ENCODE measurements at regions not wholly inside any gene's neighbourhood (a gene's known extent, or its start where the extent isn't known, plus 50 kb on each side); places are given as distances from the start of the nearest gene placed in this dataset.

DNA sequence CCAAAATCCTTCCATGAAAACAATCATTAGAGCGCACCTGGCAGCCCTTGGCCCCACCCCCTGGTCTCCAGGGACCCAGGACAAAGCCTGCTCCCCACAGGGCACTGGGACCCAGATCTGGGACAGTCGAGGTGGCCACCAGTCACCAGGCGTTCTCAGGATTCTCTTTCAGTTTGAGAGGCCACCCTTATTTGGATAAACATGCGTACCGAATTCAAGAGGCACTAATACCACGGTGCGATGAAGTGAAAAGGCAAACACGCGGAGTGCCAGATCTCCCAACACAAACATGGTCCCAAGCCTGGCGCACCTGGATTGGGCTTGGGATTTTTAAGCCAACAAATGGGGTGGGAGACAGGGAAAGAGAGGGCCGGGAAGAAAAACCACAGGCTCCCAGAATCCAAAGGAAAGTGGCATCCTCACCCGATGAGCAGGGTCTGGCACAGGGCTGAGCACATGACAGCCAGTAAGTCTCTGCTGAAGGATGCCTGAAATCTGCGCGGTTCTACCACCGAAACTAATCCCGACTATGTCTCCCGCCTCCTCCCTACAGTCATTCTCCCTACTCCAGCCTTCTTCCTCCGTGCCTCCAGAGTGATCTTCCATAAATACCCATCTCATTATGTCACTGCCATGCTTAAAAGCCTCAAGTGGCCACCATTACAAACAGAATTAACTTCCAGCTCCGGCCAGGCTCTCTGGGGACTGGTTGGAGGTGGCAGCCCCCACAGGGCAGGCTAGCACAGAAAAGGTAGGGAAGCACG lies 60.9 kb upstream of the KLHL29 start:
- H3K27me3 ChIP-seq (ENCODE audit: control insufficient read depth in 5 of 5, insufficient read depth in 4 of 5, low read length in 5 of 5): peaks cover 0 to 14% (median 4%) of the 10 kb centered on the region in 5 donors
- no peaks in the 10 kb centered on the region for H3K9me3 ChIP-seq (ENCODE audit: control insufficient read depth in 5 of 5, low read length in 5 of 5)
- no peak overlapping the region for H3K4me3 ChIP-seq (ENCODE audit: low read depth in 1 of 5, low read length in 5 of 5)
- peaks cover 0 to 4% (median 0%) of the 10 kb centered on the region in 5 donors for H3K4me1 ChIP-seq (ENCODE audit: control insufficient read depth in 5 of 5, insufficient read depth in 5 of 5, low read length in 5 of 5)
- no peak overlapping the region for H3K9ac ChIP-seq (ENCODE audit: low read length in 5 of 5)
- H3K36me3 ChIP-seq (ENCODE audit: control insufficient read depth in 5 of 5, insufficient read depth in 5 of 5, low read length in 5 of 5): no peaks in the 10 kb centered on the region
- H3K27ac ChIP-seq (ENCODE audit: low read depth, low read length): no peak overlapping the region

DNA sequence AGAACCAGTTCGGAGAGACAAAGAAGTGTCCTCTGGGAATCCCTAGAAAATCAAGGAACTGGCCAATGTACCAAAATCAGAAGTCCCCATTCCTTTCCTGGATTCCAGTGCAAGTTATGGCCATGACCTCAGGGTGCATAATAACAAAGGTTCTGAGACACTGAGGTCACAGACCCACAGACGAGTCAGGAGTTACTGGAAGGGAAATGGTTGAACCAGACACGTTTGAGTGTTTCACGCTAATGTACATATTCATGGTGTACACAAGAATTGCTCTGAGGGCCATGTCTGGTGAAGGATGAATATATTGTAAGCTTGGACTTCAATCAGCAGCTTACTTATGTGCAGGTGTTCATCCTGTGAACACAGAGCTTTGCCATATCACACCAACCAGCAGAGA lies 58.6 kb upstream of the KLHL29 start:
- Histone ChIP-seq H3K27ac (ENCODE audit: low read depth, low read length) (no peak overlapping the region), H3K4me1 (ENCODE audit: control insufficient read depth in 5 of 5, insufficient read depth in 5 of 5, low read length in 5 of 5) (peaks cover 0 to 4% (median 0%) of the 10 kb centered on the region in 5 donors), H3K9ac (ENCODE audit: low read length in 5 of 5) (no peak overlapping the region), H3K36me3 (ENCODE audit: control insufficient read depth in 5 of 5, insufficient read depth in 5 of 5, low read length in 5 of 5) (no peaks in the 10 kb centered on the region), H3K27me3 (ENCODE audit: control insufficient read depth in 5 of 5, insufficient read depth in 4 of 5, low read length in 5 of 5) (peaks cover 0 to 18% (median 6%) of the 10 kb centered on the region in 5 donors), H3K9me3 (ENCODE audit: control insufficient read depth in 5 of 5, low read length in 5 of 5) (no peaks in the 10 kb centered on the region), H3K4me3 (ENCODE audit: low read depth in 1 of 5, low read length in 5 of 5) (no peak overlapping the region)

DNA sequence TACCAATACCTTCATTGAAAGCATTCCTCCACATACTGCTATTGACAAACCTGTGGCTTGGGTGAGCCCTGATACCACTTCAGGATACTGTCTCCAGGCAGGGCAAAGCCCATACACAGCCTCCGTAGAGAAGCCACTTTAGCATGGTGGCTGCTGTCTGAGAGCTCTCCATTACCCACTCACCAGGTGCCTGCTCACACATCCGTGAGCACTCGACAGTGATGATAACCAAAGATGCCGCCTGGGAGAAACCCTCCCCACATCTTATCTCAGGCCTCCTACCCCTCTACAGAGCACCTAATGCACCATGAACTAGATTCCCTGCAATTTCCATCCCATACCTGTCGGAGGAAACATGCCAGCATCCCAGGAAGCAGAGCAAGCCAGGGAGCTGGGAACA lies 57.6 kb upstream of the KLHL29 start:
- peaks cover 7 to 20% (median 8%) of the 10 kb centered on the region in 5 donors for H3K27me3 ChIP-seq (ENCODE audit: control insufficient read depth in 5 of 5, insufficient read depth in 4 of 5, low read length in 5 of 5)
- no peak overlapping the region for H3K27ac ChIP-seq (ENCODE audit: low read depth, low read length)
- H3K9me3 ChIP-seq (ENCODE audit: control insufficient read depth in 5 of 5, low read length in 5 of 5): no peaks in the 10 kb centered on the region
- no peak overlapping the region for H3K4me3 ChIP-seq (ENCODE audit: low read depth in 1 of 5, low read length in 5 of 5)
- H3K4me1 ChIP-seq (ENCODE audit: control insufficient read depth in 5 of 5, insufficient read depth in 5 of 5, low read length in 5 of 5): peaks cover 0 to 4% (median 0%) of the 10 kb centered on the region in 5 donors
- no peak overlapping the region for H3K9ac ChIP-seq (ENCODE audit: low read length in 5 of 5)
- no peaks in the 10 kb centered on the region for H3K36me3 ChIP-seq (ENCODE audit: control insufficient read depth in 5 of 5, insufficient read depth in 5 of 5, low read length in 5 of 5)

DNA sequence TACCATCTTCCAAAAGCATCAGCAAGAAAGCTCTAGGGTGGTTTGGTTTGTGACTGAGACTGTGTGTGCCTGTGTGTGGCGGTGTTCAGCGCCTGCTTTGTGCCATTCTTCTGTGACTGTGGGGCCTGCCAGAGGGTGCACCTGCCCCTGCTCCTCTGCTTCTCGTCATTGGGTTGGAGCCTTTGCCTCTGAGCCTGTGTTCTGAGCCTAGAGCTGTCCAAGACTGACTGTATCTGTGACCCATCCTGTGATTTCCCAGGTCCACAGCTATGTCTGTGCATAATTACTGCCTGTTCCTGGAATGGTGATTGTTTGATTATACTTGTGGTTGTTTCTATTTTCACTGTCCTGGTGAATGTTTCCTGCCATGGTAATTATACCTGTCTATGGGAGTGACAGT lies 57.1 kb upstream of the KLHL29 start:
- no peak overlapping the region for H3K9ac ChIP-seq (ENCODE audit: low read length in 5 of 5)
- H3K4me1 ChIP-seq (ENCODE audit: control insufficient read depth in 5 of 5, insufficient read depth in 5 of 5, low read length in 5 of 5): peaks cover 0 to 4% (median 0%) of the 10 kb centered on the region in 5 donors
- no peak overlapping the region for H3K27ac ChIP-seq (ENCODE audit: low read depth, low read length)
- H3K4me3 ChIP-seq (ENCODE audit: low read depth in 1 of 5, low read length in 5 of 5): no peak overlapping the region
- H3K36me3 ChIP-seq (ENCODE audit: control insufficient read depth in 5 of 5, insufficient read depth in 5 of 5, low read length in 5 of 5): no peaks in the 10 kb centered on the region
- H3K27me3 ChIP-seq (ENCODE audit: control insufficient read depth in 5 of 5, insufficient read depth in 4 of 5, low read length in 5 of 5): peaks cover 7 to 18% (median 9%) of the 10 kb centered on the region in 5 donors
- no peaks in the 10 kb centered on the region for H3K9me3 ChIP-seq (ENCODE audit: control insufficient read depth in 5 of 5, low read length in 5 of 5)

DNA sequence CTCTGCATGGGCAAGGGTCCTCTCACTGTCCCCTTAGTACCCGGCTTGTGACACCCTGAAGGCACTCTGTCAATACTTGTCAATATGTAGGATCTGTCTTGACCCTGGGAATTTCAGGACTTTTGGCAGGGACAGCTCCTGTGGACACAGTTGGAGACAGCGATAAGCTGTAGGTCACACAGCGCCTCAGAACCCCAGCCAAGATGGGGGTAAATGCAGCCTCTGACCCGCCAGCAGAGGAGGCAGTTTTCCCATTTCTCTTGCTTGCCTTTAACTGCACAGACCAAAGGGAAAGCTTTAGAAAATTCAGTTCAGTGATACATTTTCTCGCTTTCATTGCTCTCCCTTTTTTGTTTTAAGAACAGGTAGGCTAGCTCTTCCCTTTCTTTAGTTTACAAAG lies 54.8 kb upstream of the KLHL29 start:
- Histone ChIP-seq H3K36me3 (ENCODE audit: control insufficient read depth in 5 of 5, insufficient read depth in 5 of 5, low read length in 5 of 5) (no peaks in the 10 kb centered on the region), H3K4me3 (ENCODE audit: low read depth in 1 of 5, low read length in 5 of 5) (no peak overlapping the region), H3K27ac (ENCODE audit: low read depth, low read length) (no peak overlapping the region), H3K4me1 (ENCODE audit: control insufficient read depth in 5 of 5, insufficient read depth in 5 of 5, low read length in 5 of 5) (no peaks in the 10 kb centered on the region), H3K9me3 (ENCODE audit: control insufficient read depth in 5 of 5, low read length in 5 of 5) (no peaks in the 10 kb centered on the region), H3K27me3 (ENCODE audit: control insufficient read depth in 5 of 5, insufficient read depth in 4 of 5, low read length in 5 of 5) (peaks cover 7 to 15% (median 9%) of the 10 kb centered on the region in 5 donors), H3K9ac (ENCODE audit: low read length in 5 of 5) (no peak overlapping the region)
